ENCODE measurements at regions not wholly inside any gene's neighbourhood (a gene's known extent, or its start where the extent isn't known, plus 50 kb on each side); places are given as distances from the start of the nearest gene placed in this dataset.
"Not testable (repeated sequence)": the region's sequence is repeated elsewhere in the genome, so short reads cannot be mapped to it uniquely, and the experiment has no call there.

DNA sequence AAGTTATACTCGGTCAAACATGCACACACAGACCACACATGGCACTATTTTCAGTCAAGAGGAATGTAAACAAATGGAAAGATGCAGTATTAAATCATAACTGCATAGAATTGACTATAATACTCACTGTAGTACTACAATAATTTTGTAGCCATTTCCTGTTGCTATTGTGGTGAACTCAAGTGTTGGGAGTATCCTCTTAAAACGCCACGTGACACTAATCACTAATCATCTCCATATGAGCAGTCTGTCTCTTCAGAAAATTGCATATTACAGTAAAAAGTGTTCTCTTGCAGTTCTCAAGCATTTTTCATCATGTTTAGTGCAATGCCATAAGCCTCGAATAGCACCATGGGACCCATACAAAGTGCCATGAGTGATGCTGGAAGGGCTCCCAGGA, 258.7 kb upstream of the ID4 start:
- no peak for DNase-seq (ENCODE audit: low spot score)
- in situ Hi-C loops (cut with HindIII; ENCODE audit: low sequenced_read_pairs): no loop called here

DNA sequence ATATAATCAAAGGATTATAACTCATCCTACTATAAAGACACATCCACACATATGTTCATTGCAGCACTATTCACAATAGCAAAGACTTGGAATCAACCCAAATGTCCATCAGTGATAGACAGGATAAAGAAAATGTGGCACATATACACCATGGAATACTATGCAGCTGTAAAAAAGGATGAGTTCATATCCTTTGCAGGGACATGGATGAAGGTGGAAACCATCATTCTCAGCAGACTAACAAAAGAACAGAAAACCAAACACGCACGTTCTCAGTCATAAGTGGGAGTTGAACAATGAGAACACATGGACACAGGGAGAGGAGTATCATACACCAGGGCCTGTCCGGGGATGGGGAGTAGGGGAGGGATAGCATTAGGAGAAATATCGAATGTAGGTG, 253.0 kb upstream of the ID4 start:
- in situ Hi-C loops (cut with HindIII; ENCODE audit: low sequenced_read_pairs); DNase-seq (ENCODE audit: low spot score): not testable (repeated sequence)

DNA sequence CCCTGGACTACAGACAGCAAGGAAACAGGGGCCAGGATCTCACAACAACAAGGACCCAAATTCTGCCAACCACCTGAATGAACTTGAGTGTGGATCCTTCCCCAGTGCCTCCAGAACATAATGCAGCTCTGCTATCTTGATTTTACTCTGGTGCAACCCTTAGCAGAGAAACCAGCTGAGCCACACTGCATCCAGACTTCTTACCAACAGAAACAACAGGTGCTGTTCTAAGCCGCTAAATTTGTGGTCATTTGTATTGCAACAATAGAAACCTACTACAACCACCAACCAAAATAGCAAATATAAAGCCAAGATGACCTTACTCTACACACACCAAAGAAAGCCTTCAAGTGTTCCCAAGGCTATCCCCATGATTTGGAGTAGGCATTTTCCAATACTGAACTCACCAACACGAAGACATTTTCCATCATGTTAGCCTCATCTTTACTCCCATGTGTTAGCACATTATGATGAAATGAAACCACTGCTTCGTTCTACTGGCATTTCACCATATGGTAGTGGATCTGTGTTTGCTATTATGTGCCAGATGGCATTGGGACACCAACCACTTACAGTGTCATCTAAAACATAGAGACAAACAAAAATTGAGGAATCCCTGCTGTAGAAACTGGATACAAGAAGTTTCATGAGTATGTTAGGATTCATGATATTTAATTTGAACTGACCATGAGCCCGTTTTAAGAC, 249.8 kb upstream of the ID4 start:
- in situ Hi-C loops (cut with HindIII; ENCODE audit: low sequenced_read_pairs): no loop called here
- DNase-seq (ENCODE audit: low spot score): peak; percentile 79

DNA sequence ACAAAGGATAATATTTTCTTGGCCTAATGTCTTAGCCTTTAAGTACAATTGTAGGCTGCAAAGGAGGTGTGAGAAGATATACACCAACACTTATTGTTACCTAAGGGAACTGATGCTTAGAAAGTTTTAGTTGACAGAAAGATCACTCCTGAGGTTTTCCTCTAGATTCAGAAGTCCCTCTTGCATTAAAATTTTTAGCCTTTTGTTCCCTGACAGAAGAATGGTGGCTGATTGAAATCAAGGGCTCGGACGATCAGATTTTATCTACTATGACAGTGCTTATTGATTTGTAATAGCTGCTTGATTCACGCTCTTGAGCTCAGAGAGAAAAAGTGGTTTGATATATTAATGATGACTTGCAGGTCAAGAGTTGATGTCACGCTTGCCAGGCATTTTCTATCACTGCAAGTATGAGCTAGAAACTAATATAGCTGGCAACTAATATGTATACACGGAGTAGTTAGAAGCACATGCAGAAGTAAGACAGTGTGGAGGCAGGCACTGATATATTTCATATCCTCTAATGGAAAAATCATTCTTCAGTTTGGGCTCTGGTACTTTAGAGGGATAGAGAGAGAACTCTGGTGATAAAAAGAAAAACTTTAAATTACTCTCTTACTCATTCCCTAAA, 246.6 kb upstream of the ID4 start:
- DNase-seq (ENCODE audit: low spot score): no peak
- in situ Hi-C loops (cut with HindIII; ENCODE audit: low sequenced_read_pairs): no loop called here

DNA sequence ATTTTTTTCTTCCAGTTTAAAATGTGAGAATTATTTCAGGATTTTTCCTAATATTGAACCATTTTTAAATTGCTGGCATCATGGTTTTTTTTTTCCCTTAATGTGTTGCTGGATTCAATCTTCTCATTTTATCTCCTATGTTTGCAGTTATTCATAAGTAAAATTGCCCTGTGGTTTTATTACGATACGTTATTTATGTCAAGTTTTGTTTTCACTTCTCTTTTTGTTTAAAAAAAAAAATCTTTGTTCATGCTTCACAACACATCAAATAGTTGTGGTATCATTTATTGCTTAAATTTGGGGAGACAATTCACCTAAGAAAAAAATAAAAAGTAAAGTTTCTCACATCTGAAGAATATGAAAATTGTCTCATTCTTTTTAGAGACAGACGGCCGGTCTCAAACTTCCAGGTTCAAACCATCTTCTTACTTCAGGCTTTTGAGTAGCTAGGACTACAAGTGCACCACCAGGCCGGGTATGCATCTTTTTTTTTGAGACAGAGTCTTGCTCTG, 239.3 kb upstream of the ID4 start:
- DNase-seq (ENCODE audit: low spot score): no peak
- in situ Hi-C loops (cut with HindIII; ENCODE audit: low sequenced_read_pairs): no loop called here

DNA sequence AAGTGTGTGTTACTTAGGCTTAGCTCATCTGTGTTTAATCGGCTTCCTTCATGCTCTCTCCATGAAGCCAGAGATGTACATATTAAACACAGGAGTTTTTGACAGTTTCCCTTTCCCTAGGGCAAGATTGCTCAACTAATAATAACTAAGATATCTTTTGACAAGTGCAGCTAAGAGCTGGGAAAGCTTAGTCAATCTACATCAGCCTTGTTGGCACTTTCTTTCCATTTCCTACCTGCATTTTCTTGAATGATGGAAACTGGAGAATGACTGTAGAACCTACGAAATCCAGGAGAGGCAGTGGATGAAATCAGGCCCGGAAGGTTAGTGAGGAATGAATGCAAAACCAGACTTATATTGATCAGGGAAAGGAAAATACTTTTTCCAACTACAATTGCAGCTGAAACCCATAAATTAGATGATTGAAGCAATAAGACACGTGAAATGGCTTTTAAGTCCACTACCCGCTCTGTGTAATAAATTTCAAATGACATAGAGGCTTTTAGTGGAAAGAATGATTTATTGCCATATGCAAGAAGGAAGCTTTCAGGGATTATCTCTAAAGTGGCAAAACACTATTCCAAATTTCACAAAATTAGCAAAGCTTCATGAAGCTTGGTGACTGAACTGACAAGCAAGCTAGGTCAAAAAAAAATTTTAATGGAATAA, 237.2 kb upstream of the ID4 start:
- no peak for DNase-seq (ENCODE audit: low spot score)
- in situ Hi-C loops (cut with HindIII; ENCODE audit: low sequenced_read_pairs): no loop called here

DNA sequence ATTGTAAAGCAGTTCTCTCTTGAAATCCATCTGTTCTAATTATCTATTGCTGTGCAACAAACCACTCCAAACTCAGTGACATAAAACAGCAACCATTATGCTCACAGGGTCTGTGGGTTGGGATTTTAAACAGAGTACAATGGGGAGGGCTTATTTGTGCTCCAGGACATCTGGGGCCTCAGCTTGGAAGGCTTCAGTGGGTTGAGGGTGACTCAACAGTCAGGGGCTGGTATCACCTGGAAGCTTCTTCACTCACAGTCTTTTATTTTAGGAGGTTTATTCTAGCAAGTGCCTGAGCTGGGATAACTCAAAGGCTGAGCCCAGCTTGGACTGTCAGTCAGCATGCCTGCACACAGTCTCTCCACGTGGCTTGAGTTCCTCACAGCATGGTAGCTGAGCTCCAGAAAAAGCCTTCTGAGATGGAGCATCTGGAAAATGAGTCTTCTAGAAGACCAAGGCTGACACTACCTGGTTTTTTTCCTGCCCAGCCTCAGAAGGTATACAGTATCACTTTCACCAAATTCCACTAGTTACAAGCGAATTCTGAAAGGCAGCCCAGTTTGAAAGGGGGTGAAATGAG, 234.6 kb upstream of the ID4 start:
- in situ Hi-C loops (cut with HindIII; ENCODE audit: low sequenced_read_pairs): no loop called here
- DNase-seq (ENCODE audit: low spot score): no peak

DNA sequence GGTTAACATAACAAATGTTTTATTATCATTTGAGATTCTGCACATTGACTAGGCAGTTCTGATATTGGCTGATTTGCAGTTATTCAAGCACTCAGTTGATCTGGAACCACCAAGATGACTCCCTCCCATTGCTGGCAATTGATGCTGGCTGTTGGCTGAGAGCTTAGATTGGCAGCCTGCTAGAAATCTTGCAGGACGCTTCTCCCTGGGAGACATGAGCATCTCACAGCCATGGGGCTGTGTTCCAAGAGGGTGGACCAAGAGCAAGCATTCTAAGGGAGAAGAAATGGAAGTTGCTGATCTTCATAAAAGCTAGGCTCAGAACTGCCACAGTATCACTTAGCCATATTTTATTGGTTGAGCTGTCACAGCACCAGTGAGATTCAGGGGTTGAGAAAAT, 233.4 kb upstream of the ID4 start:
- in situ Hi-C loops (cut with HindIII; ENCODE audit: low sequenced_read_pairs): no loop called here
- DNase-seq (ENCODE audit: low spot score): peak; percentile 56

DNA sequence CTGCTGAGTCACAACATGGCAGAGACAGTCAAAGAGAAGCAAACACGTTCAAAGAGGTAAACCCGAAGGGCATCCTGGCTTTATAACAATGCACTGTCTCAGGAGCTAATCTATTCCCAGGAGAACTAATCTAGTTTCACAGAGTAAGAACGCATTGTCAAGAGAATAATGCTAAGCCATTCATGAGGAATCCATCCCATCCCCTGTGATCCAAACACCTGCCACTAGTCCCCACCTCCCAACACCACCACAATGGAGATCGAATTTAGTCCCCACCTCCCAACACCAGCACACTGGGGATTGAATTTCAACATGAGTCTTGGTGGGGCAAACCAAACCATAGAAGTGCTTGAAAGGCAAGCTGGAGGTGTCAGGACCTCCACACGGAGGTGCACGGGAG, 231.5 kb upstream of the ID4 start:
- no peak for DNase-seq (ENCODE audit: low spot score)
- in situ Hi-C loops (cut with HindIII; ENCODE audit: low sequenced_read_pairs): no loop called here

DNA sequence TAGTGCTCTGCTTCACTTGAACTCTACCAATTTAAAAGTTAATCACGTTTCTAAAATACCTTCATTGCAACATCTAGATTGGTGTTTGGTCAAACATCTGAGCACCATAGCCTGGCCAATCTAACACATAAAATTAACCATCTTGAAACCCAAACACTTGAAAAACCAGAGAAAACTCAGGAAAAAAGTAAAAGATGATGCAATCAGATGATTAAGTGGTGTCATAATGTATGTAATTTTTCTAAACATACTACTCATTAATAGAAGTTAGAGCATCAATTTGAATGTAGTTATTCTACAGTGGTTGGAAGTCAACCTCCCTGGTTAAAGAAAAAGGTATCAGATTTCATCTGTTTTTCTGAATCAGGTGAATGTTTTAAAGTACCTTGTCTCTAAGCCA, 228.6 kb upstream of the ID4 start:
- DNase-seq (ENCODE audit: low spot score): no peak
- in situ Hi-C loops (cut with HindIII; ENCODE audit: low sequenced_read_pairs): no loop called here

DNA sequence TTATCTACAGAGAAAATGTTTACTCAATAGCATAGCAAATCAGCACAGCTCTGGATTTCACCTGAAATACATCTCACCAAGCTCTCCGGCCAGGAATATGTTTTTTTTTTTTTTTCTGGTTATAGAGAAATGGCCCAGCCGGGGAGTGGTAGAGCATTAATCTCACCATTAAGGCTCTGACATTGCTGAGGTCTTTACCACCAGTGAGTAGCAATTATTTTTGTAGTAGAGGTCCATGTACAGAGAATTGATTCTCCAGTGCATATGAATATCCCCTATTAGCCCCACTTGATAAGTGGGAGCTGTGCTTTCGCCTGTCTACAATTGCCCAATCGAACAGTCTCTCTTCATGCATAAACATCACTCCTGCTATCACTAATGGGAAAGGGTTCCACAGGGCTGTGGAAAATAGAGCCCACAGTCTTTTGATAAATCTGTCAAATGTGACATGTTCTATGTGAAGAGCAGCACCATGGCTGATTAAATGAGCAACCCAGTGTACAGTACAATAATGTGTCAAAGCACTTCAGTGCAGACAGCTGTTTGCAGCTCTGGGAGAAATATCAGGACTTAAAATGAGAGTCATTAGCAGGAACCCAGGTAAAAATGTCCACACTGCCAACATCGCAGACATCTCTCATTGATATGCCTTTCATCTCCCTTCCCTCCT, 227.1 kb upstream of the ID4 start:
- DNase-seq (ENCODE audit: low spot score): no peak
- in situ Hi-C loops (cut with HindIII; ENCODE audit: low sequenced_read_pairs): no loop called here

DNA sequence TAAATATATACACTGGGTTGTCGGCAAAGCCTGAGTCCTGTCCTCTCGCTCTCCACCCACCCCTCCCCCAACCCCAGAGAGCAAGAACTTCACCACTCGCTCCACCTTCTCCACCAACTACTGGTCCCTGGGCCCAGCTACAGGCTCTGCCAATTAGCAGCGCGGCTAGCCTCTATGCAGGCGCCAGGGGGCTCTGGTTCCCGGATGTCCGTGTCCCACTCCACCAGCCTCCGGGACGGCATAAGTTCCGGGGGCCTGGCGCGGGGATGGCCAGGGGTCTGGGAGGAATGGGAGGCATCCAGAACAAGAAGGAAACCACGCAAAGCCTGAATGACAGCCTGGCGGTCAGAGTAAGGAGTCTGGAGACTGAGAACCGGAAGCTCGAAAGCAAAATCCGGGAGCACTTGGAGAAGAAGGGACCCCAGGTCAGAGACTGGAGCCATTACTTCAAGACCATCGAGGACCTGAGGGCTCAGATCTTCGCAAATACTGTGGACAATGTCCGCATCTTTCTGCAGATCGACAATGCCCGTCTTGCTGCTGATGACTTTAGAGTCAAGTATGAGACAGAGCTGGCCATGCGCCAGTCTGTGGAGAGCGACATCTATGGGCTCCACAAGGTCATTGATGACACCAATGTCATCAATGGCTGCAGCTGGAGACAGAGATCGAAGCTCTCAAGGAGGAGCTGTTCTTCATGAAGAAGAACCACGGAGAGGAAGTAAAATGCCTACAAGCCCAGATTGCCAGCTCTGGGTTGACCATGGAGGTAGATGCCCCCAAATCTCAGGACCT, 224.3 kb upstream of the ID4 start:
- in situ Hi-C loops (cut with HindIII; ENCODE audit: low sequenced_read_pairs); DNase-seq (ENCODE audit: low spot score): not testable (repeated sequence)

DNA sequence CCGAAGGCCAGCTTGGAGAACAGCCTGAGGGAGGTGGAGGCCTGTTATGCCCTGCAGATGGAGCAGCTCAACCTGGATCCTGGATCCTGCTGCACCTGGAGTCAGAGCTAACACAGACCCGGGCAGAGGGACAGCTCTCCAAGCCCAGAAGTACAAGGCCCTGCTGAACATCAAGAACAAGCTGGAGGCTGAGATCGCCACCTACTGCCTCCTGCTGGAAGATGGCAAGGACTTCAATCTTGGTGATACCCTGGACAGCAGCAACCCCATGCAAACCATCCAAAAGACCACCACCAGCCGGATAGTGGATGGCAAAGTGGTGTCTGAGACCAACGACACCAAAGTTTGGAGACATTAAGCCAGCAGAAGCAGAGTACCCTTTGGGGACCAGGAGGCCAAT, 223.5 kb upstream of the ID4 start:
- in situ Hi-C loops (cut with HindIII; ENCODE audit: low sequenced_read_pairs): no loop called here
- DNase-seq (ENCODE audit: low spot score): no peak

DNA sequence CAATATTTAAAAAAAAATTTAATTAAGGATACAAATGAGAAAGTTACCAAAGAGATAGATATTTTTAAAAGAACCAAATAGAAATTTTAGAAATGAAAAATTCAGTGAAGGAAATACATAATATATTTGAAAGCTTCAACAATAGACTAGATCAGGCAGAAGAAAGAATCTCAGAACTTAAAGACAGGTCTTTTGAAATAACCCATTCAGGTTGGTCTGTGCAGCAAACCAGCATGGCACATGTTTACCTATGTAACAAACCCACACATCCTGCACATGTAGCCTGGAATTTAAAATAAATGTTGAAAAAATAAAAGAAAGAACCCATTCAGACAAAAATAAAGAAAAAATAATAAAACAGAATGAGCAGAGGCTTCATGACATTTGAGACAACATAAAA, 221.1 kb upstream of the ID4 start:
- in situ Hi-C loops (cut with HindIII; ENCODE audit: low sequenced_read_pairs): no loop called here
- no peak for DNase-seq (ENCODE audit: low spot score)

DNA sequence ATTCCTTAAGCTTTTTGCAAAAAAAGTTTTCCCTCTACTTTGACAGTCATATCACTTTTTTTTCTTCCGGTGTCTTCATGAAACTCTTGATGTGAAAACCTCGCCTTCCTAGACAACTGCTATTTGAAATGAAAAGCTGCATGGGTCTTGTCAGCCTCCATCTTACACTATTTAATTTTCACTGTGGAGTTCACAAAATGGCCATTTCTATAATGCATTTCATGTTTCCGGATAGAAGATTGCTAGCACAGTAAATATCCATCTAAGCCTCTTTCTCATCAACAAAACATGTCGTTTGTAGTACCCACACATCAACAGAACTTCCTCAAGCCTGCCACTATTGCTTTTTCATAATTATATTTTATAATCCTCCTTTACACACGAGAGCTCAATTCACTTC, 204.9 kb upstream of the ID4 start:
- in situ Hi-C loops (cut with HindIII; ENCODE audit: low sequenced_read_pairs): no loop called here
- DNase-seq (ENCODE audit: low spot score): peak; percentile 2

DNA sequence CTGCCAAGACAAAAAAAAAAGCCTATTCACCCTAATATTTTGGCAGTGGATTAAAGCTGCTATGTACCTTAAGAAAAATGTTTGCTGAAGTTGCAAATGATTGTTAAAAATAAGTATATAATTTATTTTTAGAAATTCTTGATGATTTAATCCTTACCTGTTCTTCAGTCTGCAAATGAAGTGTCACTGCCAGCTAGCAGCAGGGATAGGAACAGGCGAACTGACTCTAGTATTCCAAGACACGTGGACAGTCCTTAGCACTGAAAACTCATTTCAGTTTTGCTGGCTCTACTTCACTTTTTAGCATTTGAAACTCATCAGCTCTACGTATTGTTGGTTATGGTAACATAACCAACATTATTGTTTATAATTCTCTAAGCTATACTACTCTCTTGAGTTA, 204.4 kb upstream of the ID4 start:
- DNase-seq (ENCODE audit: low spot score): peak; percentile 30
- in situ Hi-C loops (cut with HindIII; ENCODE audit: low sequenced_read_pairs): no loop called here

DNA sequence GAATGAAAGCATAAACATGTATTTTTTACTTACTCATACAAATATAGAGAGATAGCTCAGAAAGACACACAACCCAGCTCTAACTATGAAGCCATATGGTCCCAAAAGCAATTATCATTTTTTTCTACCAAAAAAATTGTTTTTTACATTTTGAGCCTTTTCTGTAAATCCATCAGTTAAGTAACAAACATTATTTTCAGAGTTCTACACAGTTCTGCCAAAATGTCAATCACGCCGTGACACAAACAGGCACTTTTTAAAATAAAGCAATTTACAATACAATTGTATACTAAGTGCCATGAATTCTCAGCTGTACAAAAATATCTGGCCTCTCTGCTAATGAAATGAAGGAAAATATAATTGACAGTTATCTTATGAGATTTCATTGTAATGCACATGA, 201.4 kb upstream of the ID4 start:
- DNase-seq (ENCODE audit: low spot score): no peak
- in situ Hi-C loops (cut with HindIII; ENCODE audit: low sequenced_read_pairs): no loop called here

DNA sequence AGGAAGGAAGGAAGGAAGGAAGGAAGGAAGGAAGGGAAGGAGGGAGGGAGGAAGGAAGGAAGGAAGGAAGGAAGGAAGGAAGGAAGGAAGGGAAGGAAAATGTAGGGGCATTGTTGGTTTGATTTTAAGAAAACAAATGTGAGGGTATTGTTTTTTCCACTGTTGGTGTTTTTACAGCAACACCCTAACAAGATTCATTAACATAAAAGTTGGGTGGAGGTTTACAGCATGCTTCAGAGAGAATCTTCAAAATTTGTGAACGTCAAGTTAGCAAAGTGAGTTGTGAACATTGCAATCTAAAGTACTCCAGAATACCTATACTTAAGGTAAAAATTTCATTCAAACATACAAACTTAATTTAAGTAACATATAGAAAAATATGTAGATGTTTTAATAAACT, 200.2 kb upstream of the ID4 start:
- in situ Hi-C loops (cut with HindIII; ENCODE audit: low sequenced_read_pairs): no loop called here
- no peak for DNase-seq (ENCODE audit: low spot score)

DNA sequence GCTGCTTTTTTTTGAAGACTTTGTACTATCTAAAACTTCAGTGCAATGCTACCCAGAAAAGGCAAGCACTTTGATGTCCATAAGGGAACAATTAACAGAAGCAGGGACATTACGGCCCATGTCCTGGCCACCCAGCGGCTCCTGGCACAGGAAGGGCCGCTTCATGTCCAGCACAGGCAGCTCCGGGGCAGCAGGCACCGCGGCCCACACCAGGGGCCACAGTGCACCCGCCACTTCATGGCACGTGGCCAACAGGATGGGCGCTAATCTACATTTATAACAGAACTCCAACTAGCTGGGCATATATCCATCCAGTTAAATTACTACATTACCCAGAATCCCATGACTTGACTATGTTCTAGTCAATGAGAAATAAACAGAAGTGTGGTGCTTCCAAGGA, 198.2 kb upstream of the ID4 start:
- DNase-seq (ENCODE audit: low spot score): no peak
- in situ Hi-C loops (cut with HindIII; ENCODE audit: low sequenced_read_pairs): no loop called here

Measured in G401 (cell line).